GM21576 (cell line): ENCODE measurements at regions not wholly inside any gene's neighbourhood (a gene's known extent, or its start where the extent isn't known, plus 50 kb on each side); places are given as distances from the start of the nearest gene placed in this dataset.
"Not testable (repeated sequence)": the region's sequence is repeated elsewhere in the genome, so short reads cannot be mapped to it uniquely, and the experiment has no call there.

Experiments used
- ATAC-seq: cut with Tn5 transposase; IDR thresholded peaks from one replicate; pipeline ENCODE4 v1.9.1; 2021; ENCODE audit warnings: mild to moderate bottlenecking, moderate library complexity; ENCODE audit not compliant: unreplicated experiment

- no peak for ATAC-seq
Observed at GRCh38 chr17:14744761-14745473, 444.0 kb downstream of the HS3ST3B1 start.

GRCh38 chr17:14741491-14741890 is 440.6 kb downstream of the HS3ST3B1 start:
- ATAC-seq = no peak

GRCh38 chr17:14739656-14740431 is 439.0 kb downstream of the HS3ST3B1 start:
- no peak for ATAC-seq

- ATAC-seq = no peak
Observed at GRCh38 chr17:14738652-14738988, 437.7 kb downstream of the HS3ST3B1 start.

- no peak for ATAC-seq
Observed at GRCh38 chr17:14737984-14738651, 437.2 kb downstream of the HS3ST3B1 start.

- no peak for ATAC-seq
Observed at GRCh38 chr17:14736631-14737030, 435.8 kb downstream of the HS3ST3B1 start.

GRCh38 chr17:14733376-14733775 is 432.5 kb downstream of the HS3ST3B1 start:
- ATAC-seq = no peak

GRCh38 chr17:14732211-14732610 is 431.3 kb downstream of the HS3ST3B1 start:
- no peak for ATAC-seq

GRCh38 chr17:14731591-14731990 is 430.7 kb downstream of the HS3ST3B1 start:
- no peak for ATAC-seq

GRCh38 chr17:14730821-14731220 is 429.9 kb downstream of the HS3ST3B1 start:
- ATAC-seq = no peak

GRCh38 chr17:14725729-14726128 is 424.8 kb downstream of the HS3ST3B1 start:
- ATAC-seq = no peak

- ATAC-seq = no peak
Observed at GRCh38 chr17:14724770-14725169, 423.9 kb downstream of the HS3ST3B1 start.

- ATAC-seq = not testable (repeated sequence)
Observed at GRCh38 chr17:14723349-14723748, 422.5 kb downstream of the HS3ST3B1 start.

- no peak for ATAC-seq
Observed at GRCh38 chr17:14719942-14720341, 419.1 kb downstream of the HS3ST3B1 start.

- ATAC-seq = no peak
Observed at GRCh38 chr17:14717859-14718258, 417.0 kb downstream of the HS3ST3B1 start.

- ATAC-seq = no peak
Observed at GRCh38 chr17:14715561-14715960, 414.7 kb downstream of the HS3ST3B1 start.

- ATAC-seq = no peak
Observed at GRCh38 chr17:14712611-14713021, 411.7 kb downstream of the HS3ST3B1 start.

- no peak for ATAC-seq
Observed at GRCh38 chr17:14704121-14704520, 403.2 kb downstream of the HS3ST3B1 start.

- ATAC-seq = no peak
Observed at GRCh38 chr17:14701886-14702285, 401.0 kb downstream of the HS3ST3B1 start.

- ATAC-seq = no peak
Observed at GRCh38 chr17:14699574-14700185, 398.8 kb downstream of the HS3ST3B1 start.

GRCh38 chr17:14693382-14693781 is 392.5 kb downstream of the HS3ST3B1 start:
- no peak for ATAC-seq
